ENCODE measurements at regions not wholly inside any gene's neighbourhood (a gene's known extent, or its start where the extent isn't known, plus 50 kb on each side); places are given as distances from the start of the nearest gene placed in this dataset.
"Not testable (repeated sequence)": the region's sequence is repeated elsewhere in the genome, so short reads cannot be mapped to it uniquely, and the experiment has no call there.

- DNase-seq, H3K4me3 ChIP-seq, H3K9me3 ChIP-seq, H3K36me3 ChIP-seq, H3K27me3 ChIP-seq: not testable (repeated sequence)
Observed at GRCh38 chr2:87674729-87675128, 73.2 kb upstream of the PLGLB2 start.

GRCh38 chr2:87675487-87675886 lies 72.4 kb upstream of the PLGLB2 start:
- not testable (repeated sequence) for H3K4me3 ChIP-seq, DNase-seq, H3K9me3 ChIP-seq

GRCh38 chr2:87677421-87677923 lies 70.4 kb upstream of the PLGLB2 start:
- DNase-seq, H3K9me3 ChIP-seq, H3K36me3 ChIP-seq, H3K27me3 ChIP-seq, H3K4me3 ChIP-seq: not testable (repeated sequence)

More at GRCh38 chr2:87675487-87675886, 72.4 kb upstream of the PLGLB2 start:
- not testable (repeated sequence) for H3K36me3 ChIP-seq, H3K27me3 ChIP-seq

- not testable (repeated sequence) for H3K4me3 ChIP-seq, DNase-seq, H3K9me3 ChIP-seq, H3K27me3 ChIP-seq, H3K36me3 ChIP-seq
Observed at GRCh38 chr2:87678742-87679173, 69.1 kb upstream of the PLGLB2 start.

GRCh38 chr2:87679950-87680349 lies 67.9 kb upstream of the PLGLB2 start:
- not testable (repeated sequence) for DNase-seq

GRCh38 chr2:87680691-87681090 lies 67.2 kb upstream of the PLGLB2 start:
- not testable (repeated sequence) for DNase-seq, H3K27me3 ChIP-seq, H3K9me3 ChIP-seq, H3K4me3 ChIP-seq, H3K36me3 ChIP-seq

More at GRCh38 chr2:87679950-87680349, 67.9 kb upstream of the PLGLB2 start:
- H3K4me3 ChIP-seq, H3K27me3 ChIP-seq, H3K9me3 ChIP-seq, H3K36me3 ChIP-seq: not testable (repeated sequence)

GRCh38 chr2:87683451-87683850 lies 64.4 kb upstream of the PLGLB2 start:
- H3K4me3 ChIP-seq, H3K27me3 ChIP-seq, H3K36me3 ChIP-seq, H3K9me3 ChIP-seq, DNase-seq: not testable (repeated sequence)

- H3K36me3 ChIP-seq, H3K9me3 ChIP-seq, H3K4me3 ChIP-seq, DNase-seq, H3K27me3 ChIP-seq: not testable (repeated sequence)
Observed at GRCh38 chr2:87683961-87684360, 63.9 kb upstream of the PLGLB2 start.

- not testable (repeated sequence) for H3K9me3 ChIP-seq, H3K36me3 ChIP-seq, DNase-seq, H3K4me3 ChIP-seq, H3K27me3 ChIP-seq
Observed at GRCh38 chr2:87685558-87685957, 62.3 kb upstream of the PLGLB2 start.

GRCh38 chr2:87686873-87687549 lies 60.9 kb upstream of the PLGLB2 start:
- DNase-seq, H3K27me3 ChIP-seq, H3K4me3 ChIP-seq, H3K9me3 ChIP-seq, H3K36me3 ChIP-seq: not testable (repeated sequence)

GRCh38 chr2:87687550-87688270 lies 60.2 kb upstream of the PLGLB2 start:
- not testable (repeated sequence) for H3K9me3 ChIP-seq, DNase-seq, H3K27me3 ChIP-seq, H3K4me3 ChIP-seq, H3K36me3 ChIP-seq

GRCh38 chr2:87691899-87692592 lies 55.8 kb upstream of the PLGLB2 start:
- H3K4me3 ChIP-seq, DNase-seq, H3K36me3 ChIP-seq, H3K27me3 ChIP-seq, H3K9me3 ChIP-seq: not testable (repeated sequence)

GRCh38 chr2:87692914-87693313 lies 55.0 kb upstream of the PLGLB2 start:
- H3K9me3 ChIP-seq, DNase-seq, H3K4me3 ChIP-seq, H3K27me3 ChIP-seq, H3K36me3 ChIP-seq: not testable (repeated sequence)

- not testable (repeated sequence) for H3K27me3 ChIP-seq, H3K9me3 ChIP-seq, H3K4me3 ChIP-seq, H3K36me3 ChIP-seq, DNase-seq
Observed at GRCh38 chr2:87693882-87694281, 54.0 kb upstream of the PLGLB2 start.

- H3K9me3 ChIP-seq, H3K4me3 ChIP-seq, DNase-seq, H3K36me3 ChIP-seq, H3K27me3 ChIP-seq: not testable (repeated sequence)
Observed at GRCh38 chr2:87695596-87696323, 52.1 kb upstream of the PLGLB2 start.

Data from MG63 (cell line).